ENCODE measurements at regions not wholly inside any gene's neighbourhood (a gene's known extent, or its start where the extent isn't known, plus 50 kb on each side); places are given as distances from the start of the nearest gene placed in this dataset.
"Not testable (repeated sequence)": the region's sequence is repeated elsewhere in the genome, so short reads cannot be mapped to it uniquely, and the experiment has no call there.

GRCh38 chr21:13380561-13380960, 229.0 kb upstream of the POTED start:
- H3K4me3 ChIP-seq; H3K27ac ChIP-seq; ATAC-seq (replicated peaks in 6 of 8); in situ Hi-C loops (cut with MboI; ENCODE audit: low pct_unique_long_range_greater_than_20kb in 2 of 9, low sequenced_read_pairs in 9 of 9, unreplicated experiment in 9 of 9); H3K4me1 ChIP-seq (replicated peaks in 1 of 2): not testable (repeated sequence)
- WGBS, 10 experiments: no CpG with 5 or more reads among the region's 17 CpGs

- ATAC-seq (replicated peaks in 6 of 8); in situ Hi-C loops (cut with MboI; ENCODE audit: low pct_unique_long_range_greater_than_20kb in 2 of 9, low sequenced_read_pairs in 9 of 9, unreplicated experiment in 9 of 9); H3K4me3 ChIP-seq: not testable (repeated sequence)
These were observed 225.4 kb upstream of the POTED start for GRCh38 chr21:13384143-13384542.

GRCh38 chr21:13409184-13409583, 200.4 kb upstream of the POTED start:
- H3K4me1 ChIP-seq (replicated peaks in 1 of 2); H3K27ac ChIP-seq; H3K4me3 ChIP-seq; in situ Hi-C loops (cut with MboI; ENCODE audit: low pct_unique_long_range_greater_than_20kb in 2 of 9, low sequenced_read_pairs in 9 of 9, unreplicated experiment in 9 of 9); ATAC-seq (replicated peaks in 6 of 8): not testable (repeated sequence)

More at GRCh38 chr21:13384143-13384542, 225.4 kb upstream of the POTED start:
- H3K4me1 ChIP-seq (replicated peaks in 1 of 2); H3K27ac ChIP-seq: not testable (repeated sequence)
- WGBS, 10 experiments: 3 to 56% (median 6%) methylated on average over 1 to 3 of the region's 3 CpGs; no CpG with 5 or more reads in 1 of the 10 experiments

GRCh38 chr21:13435863-13436262, 173.7 kb upstream of the POTED start:
- H3K4me1 ChIP-seq (replicated peaks in 1 of 2); H3K27ac ChIP-seq; in situ Hi-C loops (cut with MboI; ENCODE audit: low pct_unique_long_range_greater_than_20kb in 2 of 9, low sequenced_read_pairs in 9 of 9, unreplicated experiment in 9 of 9); ATAC-seq (replicated peaks in 6 of 8); H3K4me3 ChIP-seq: not testable (repeated sequence)
- 9 to 75% (median 38%) methylated on average over 1 of the region's 1 CpG; no CpG with 5 or more reads in 5 of the 10 experiments for WGBS, 10 experiments

- H3K4me1 ChIP-seq (replicated peaks in 1 of 2); H3K4me3 ChIP-seq; H3K27ac ChIP-seq; ATAC-seq (replicated peaks in 6 of 8); in situ Hi-C loops (cut with MboI; ENCODE audit: low pct_unique_long_range_greater_than_20kb in 2 of 9, low sequenced_read_pairs in 9 of 9, unreplicated experiment in 9 of 9): not testable (repeated sequence)
- 0 to 29% (median 17%) methylated on average over 1 to 2 of the region's 2 CpGs; no CpG with 5 or more reads in 3 of the 10 experiments for WGBS, 10 experiments
These were observed 161.8 kb upstream of the POTED start for GRCh38 chr21:13447767-13448166.

GRCh38 chr21:13463562-13463961, 146.0 kb upstream of the POTED start:
- H3K4me3 ChIP-seq; ATAC-seq (replicated peaks in 6 of 8); in situ Hi-C loops (cut with MboI; ENCODE audit: low pct_unique_long_range_greater_than_20kb in 2 of 9, low sequenced_read_pairs in 9 of 9, unreplicated experiment in 9 of 9); H3K27ac ChIP-seq; H3K4me1 ChIP-seq (replicated peaks in 1 of 2): not testable (repeated sequence)
- 0% methylated on average over 1 to 2 of the region's 5 CpGs; no CpG with 5 or more reads in 8 of the 10 experiments for WGBS, 10 experiments

All from motor neuron (in vitro differentiated cells).